GM23248 (cell line): ENCODE measurements at regions not wholly inside any gene's neighbourhood (a gene's known extent, or its start where the extent isn't known, plus 50 kb on each side); places are given as distances from the start of the nearest gene placed in this dataset.

Experiments used
- DNase-seq: peaks from one replicate; pipeline ENCODE4 v3.0.0-alpha.2; 2015
- H2AFZ ChIP-seq: fragments of 200-600 bp; sonication (generic); 2 replicates; pipeline ENCODE4 v1.6.1; 2016; ENCODE audit warnings: antibody characterized with exemption
- H3F3A ChIP-seq: fragments of 200-600 bp; sonication (generic); 2 replicates; pipeline ENCODE4 v1.6.1; 2016; ENCODE audit warnings: mild to moderate bottlenecking, antibody characterized with exemption, mixed run types; ENCODE audit not compliant: insufficient read depth
- H3K27ac ChIP-seq: fragments of 200-600 bp; sonication (generic); 2 replicates; pipeline ENCODE4 v1.5.1; 2016; ENCODE audit warnings: mild to moderate bottlenecking
- H3K27me3 ChIP-seq: fragments of 200-600 bp; sonication (generic); replicated peaks from 2 replicates; pipeline ENCODE4 v1.6.1; 2016; ENCODE audit warnings: mild to moderate bottlenecking; ENCODE audit not compliant: insufficient read depth
- H3K36me3 ChIP-seq: fragments of 200-600 bp; sonication (generic); 2 replicates; pipeline ENCODE4 v1.6.1; 2016; ENCODE audit warnings: low read depth, mild to moderate bottlenecking
- H3K4me1 ChIP-seq: fragments of 200-600 bp; sonication (generic); 2 replicates; pipeline ENCODE4 v1.6.1; 2016; ENCODE audit warnings: mild to moderate bottlenecking; ENCODE audit not compliant: insufficient read depth
- H3K4me2 ChIP-seq: fragments of 200-600 bp; sonication (generic); one replicate; pipeline ENCODE4 v1.6.1; 2016; ENCODE audit warnings: mild to moderate bottlenecking; ENCODE audit not compliant: unreplicated experiment
- H3K4me3 ChIP-seq: fragments of 200-600 bp; sonication (generic); 2 replicates; pipeline ENCODE4 v1.5.1; 2016; ENCODE audit warnings: mild to moderate bottlenecking
- H3K79me2 ChIP-seq: fragments of 200-600 bp; sonication (generic); 2 replicates; pipeline ENCODE4 v1.6.1; 2016; ENCODE audit warnings: mild to moderate bottlenecking; ENCODE audit not compliant: insufficient read depth
- H3K9ac ChIP-seq: fragments of 200-600 bp; sonication (generic); 2 replicates; pipeline ENCODE4 v1.6.1; 2016; ENCODE audit warnings: mild to moderate bottlenecking
- H3K9me2 ChIP-seq: fragments of 200-600 bp; sonication (generic); 2 replicates; pipeline ENCODE4 v1.6.1; 2016; ENCODE audit warnings: mixed run types, mild to moderate bottlenecking, moderate library complexity; ENCODE audit not compliant: insufficient read depth
- H3K9me3 ChIP-seq: fragments of 200-600 bp; sonication (generic); one replicate; pipeline ENCODE4 v1.6.1; 2017; ENCODE audit warnings: low read depth
- H4K20me1 ChIP-seq: fragments of 200-600 bp; sonication (generic); 2 replicates; pipeline ENCODE4 v1.6.0; 2016; ENCODE audit not compliant: insufficient read depth
- EZH2 ChIP-seq: fragments of 200-600 bp; sonication (generic); IDR thresholded peaks from 2 replicates; pipeline ENCODE4 v1.6.1; 2018; ENCODE audit warnings: antibody characterized with exemption, mild to moderate bottlenecking; ENCODE audit not compliant: insufficient read depth, poor library complexity, severe bottlenecking
- EZH2phosphoT487 ChIP-seq: fragments of 200-600 bp; sonication (generic); IDR thresholded peaks from 2 replicates; pipeline ENCODE4 v1.6.1; 2018; ENCODE audit warnings: antibody characterized with exemption, moderate library complexity, mild to moderate bottlenecking, low read depth; ENCODE audit not compliant: insufficient read depth
- WGBS, 2 experiments: methylation state at CpG; one replicate each; pipeline ENCODE4 v1.1.6; 2015 to 2017; ENCODE audit warnings: low lambda C conversion rate in 2 of 2, low coverage in 1 of 2; ENCODE audit errors: missing lambda C conversion rate in 2 of 2; 5-methylcytosine and 5-hydroxymethylcytosine counted together
- in situ Hi-C: fragments of 300-500 bp; cut with MboI; formaldehyde crosslinking; loops from 2 replicates; pipeline ENCODE4 v1.15.0; 2020

- Histone ChIP-seq H3K9me2 (no peaks in the 10 kb centered on the region), H3K4me3 (no peak overlapping the region), H4K20me1 (no peaks in the 10 kb centered on the region), H3K9ac (no peak overlapping the region), H3K9me3 (no peaks in the 10 kb centered on the region), H3K4me1 (peaks cover 15% of the 10 kb centered on the region), H3F3A (no peaks in the 10 kb centered on the region), H3K36me3 (no peaks in the 10 kb centered on the region), H3K79me2 (no peaks in the 10 kb centered on the region), H2AFZ (no peak overlapping the region), H3K4me2 (no peak overlapping the region), H3K27me3 (no peaks in the 10 kb centered on the region), H3K27ac (no peak overlapping the region)
- WGBS, 2 experiments, result 88% methylated on average over 1 of the region's 1 CpG
- TF ChIP-seq EZH2, result no peak
- no peak for TF ChIP-seq EZH2phosphoT487
- DNase-seq, result no peak
- in situ Hi-C loops, result no loop called here
Observed at GRCh38 chr3:76054404-76054803, 269.1 kb upstream of the ZNF717 start.

- Histone ChIP-seq H3K9me3 (no peaks in the 10 kb centered on the region), H3F3A (peaks cover 24% of the 10 kb centered on the region; the same call in 1 of the 2 replicates), H3K4me2 (no peak overlapping the region), H3K27ac (no peak overlapping the region), H3K79me2 (no peaks in the 10 kb centered on the region), H3K4me1 (peaks cover 28% of the 10 kb centered on the region), H3K27me3 (no peaks in the 10 kb centered on the region), H4K20me1 (no peaks in the 10 kb centered on the region), H3K9ac (no peak overlapping the region), H3K9me2 (no peaks in the 10 kb centered on the region), H2AFZ (no peak overlapping the region), H3K36me3 (no peaks in the 10 kb centered on the region), H3K4me3 (no peak overlapping the region)
- DNase-seq, result no peak
- WGBS, 2 experiments, result 95 to 96% methylated on average over 3 of the region's 3 CpGs
- TF ChIP-seq EZH2phosphoT487 (no peak), EZH2 (no peak)
- in situ Hi-C loops, result no loop called here
Observed at GRCh38 chr3:76061654-76062053, 276.3 kb upstream of the ZNF717 start.

GRCh38 chr3:76063019-76063418 lies 277.7 kb upstream of the ZNF717 start:
- DNase-seq, result peak; percentile 77
- no peak overlapping the region for H3K9ac ChIP-seq
- H3K27ac ChIP-seq, result no peak overlapping the region
- H3K36me3 ChIP-seq, result no peaks in the 10 kb centered on the region
- in situ Hi-C loops, result no loop called here
- no peaks in the 10 kb centered on the region for H3K79me2 ChIP-seq
- TF ChIP-seq EZH2phosphoT487, result no peak
- TF ChIP-seq EZH2, result no peak
- peaks cover 24% of the 10 kb centered on the region; the same call in 1 of the 2 replicates for H3F3A ChIP-seq
- no peaks in the 10 kb centered on the region for H3K9me2 ChIP-seq
- WGBS, 2 experiments, result 32 to 43% methylated on average over 3 of the region's 3 CpGs
- no peak overlapping the region for H3K4me3 ChIP-seq
- no peaks in the 10 kb centered on the region for H3K9me3 ChIP-seq
- H2AFZ ChIP-seq, result no peak overlapping the region
- no peaks in the 10 kb centered on the region for H4K20me1 ChIP-seq
- H3K4me2 ChIP-seq, result peak overlapping the region; percentile 41
- peaks cover 28% of the 10 kb centered on the region for H3K4me1 ChIP-seq
- no peaks in the 10 kb centered on the region for H3K27me3 ChIP-seq

- peaks cover 28% of the 10 kb centered on the region for H3K4me1 ChIP-seq
- no peak overlapping the region for H3K9ac ChIP-seq
- no peaks in the 10 kb centered on the region for H3K9me2 ChIP-seq
- in situ Hi-C loops, result no loop called here
- H3K79me2 ChIP-seq, result no peaks in the 10 kb centered on the region
- no peaks in the 10 kb centered on the region for H3K36me3 ChIP-seq
- H3K4me2 ChIP-seq, result no peak overlapping the region
- TF ChIP-seq EZH2 (no peak), EZH2phosphoT487 (no peak)
- H3K27ac ChIP-seq, result no peak overlapping the region
- no peak overlapping the region for H3K4me3 ChIP-seq
- 89 to 93% methylated on average over 5 of the region's 5 CpGs for WGBS, 2 experiments
- H3K27me3 ChIP-seq, result no peaks in the 10 kb centered on the region
- H3K9me3 ChIP-seq, result no peaks in the 10 kb centered on the region
- no peaks in the 10 kb centered on the region for H4K20me1 ChIP-seq
- no peak overlapping the region for H2AFZ ChIP-seq
- peaks cover 24% of the 10 kb centered on the region; the same call in 1 of the 2 replicates for H3F3A ChIP-seq
- DNase-seq, result no peak
Observed at GRCh38 chr3:76063811-76064210, 278.5 kb upstream of the ZNF717 start.

GRCh38 chr3:76065964-76066363 lies 280.6 kb upstream of the ZNF717 start:
- Histone ChIP-seq H3K79me2 (no peaks in the 10 kb centered on the region), H3K36me3 (no peaks in the 10 kb centered on the region), H3F3A (peaks cover 24% of the 10 kb centered on the region; the same call in 1 of the 2 replicates), H3K27me3 (no peaks in the 10 kb centered on the region), H3K9ac (no peak overlapping the region), H3K9me2 (no peaks in the 10 kb centered on the region), H3K4me3 (no peak overlapping the region), H3K27ac (no peak overlapping the region), H4K20me1 (no peaks in the 10 kb centered on the region), H2AFZ (no peak overlapping the region), H3K4me1 (peaks cover 28% of the 10 kb centered on the region), H3K9me3 (no peaks in the 10 kb centered on the region), H3K4me2 (peak overlapping the region; percentile 41)
- TF ChIP-seq EZH2, result no peak
- TF ChIP-seq EZH2phosphoT487, result no peak
- DNase-seq, result peak; percentile 41
- in situ Hi-C loops, result no loop called here
